H1 (cell line): ENCODE measurements at regions not wholly inside any gene's neighbourhood (a gene's known extent, or its start where the extent isn't known, plus 50 kb on each side); places are given as distances from the start of the nearest gene placed in this dataset.

Experiments used
- CTCF ChIA-PET: fragments of 300-600 bp; sonication (Branson Sonifier 250); formaldehyde crosslinking; loops from one replicate; lab custom pipeline; 2021; ENCODE audit not compliant: partially characterized antibody; lab: Charles Lee
- POLR2A ChIA-PET: fragments of 300-600 bp; sonication (Branson Sonifier 250); formaldehyde crosslinking; loops from one replicate; lab custom pipeline; 2021; ENCODE audit warnings: inconsistent platforms; ENCODE audit not compliant: partially characterized antibody; lab: Charles Lee
- DNase-seq, 2 experiments: peaks; one replicate each; pipeline versions ENCODE4 v3.0.0 to v3.0.0-alpha.2; 2010 to 2022; ENCODE audit warnings: low spot score in 2 of 2, low read depth in 1 of 2, mixed read lengths in 1 of 2
- FAIRE-seq: peaks from 2 replicates; lab custom pipeline; 2011; peaks lifted over from hg19 to GRCh38; lab: Jason Lieb, UNC
- H2AFZ ChIP-seq: 2 replicates; pipeline ENCODE4 v1.8.1; 2012; ENCODE audit warnings: low read length, inconsistent platforms
- H2AK5ac ChIP-seq: 2 replicates; pipeline ENCODE4 v1.6.1; 2013; ENCODE audit warnings: low read depth, low read length
- H2BK120ac ChIP-seq: replicated peaks from 2 replicates; pipeline ENCODE3; 2013; ENCODE audit warnings: low read depth, low read length, inconsistent platforms
- H2BK12ac ChIP-seq: 2 replicates; pipeline ENCODE4 v1.6.1; 2013; ENCODE audit warnings: low read depth, low read length
- H2BK15ac ChIP-seq: 2 replicates; pipeline ENCODE4 v1.6.1; 2013; ENCODE audit warnings: low read length
- H2BK20ac ChIP-seq: 2 replicates; pipeline ENCODE4 v1.6.1; 2013; ENCODE audit warnings: low read length
- H2BK5ac ChIP-seq: 2 replicates; pipeline ENCODE4 v1.6.1; 2013; ENCODE audit warnings: low read depth, low read length
- H3K14ac ChIP-seq: 2 replicates; pipeline ENCODE4 v1.6.1; 2013; ENCODE audit warnings: inconsistent platforms; ENCODE audit not compliant: insufficient read length
- H3K18ac ChIP-seq: 2 replicates; pipeline ENCODE4 v1.6.1; 2013; ENCODE audit warnings: low read length; ENCODE audit errors: extremely low read depth
- H3K23ac ChIP-seq: 2 replicates; pipeline ENCODE4 v1.6.1; 2013; ENCODE audit warnings: inconsistent platforms; ENCODE audit not compliant: insufficient read length
- H3K23me2 ChIP-seq: 2 replicates; pipeline ENCODE4 v1.6.1; 2013; ENCODE audit warnings: low read depth, low read length
- H3K27ac ChIP-seq: 2 replicates; pipeline ENCODE4 v1.6.1; 2011; ENCODE audit warnings: low read depth, low read length, inconsistent platforms
- H3K27me3 ChIP-seq, 4 experiments: replicated peaks in 1 of 4; 1 replicate in 1 of 4; 2 replicates in 3 of 4; pipeline versions ENCODE4 v1.6.1 to v1.8.1; 2011 to 2013; ENCODE audit warnings: low read length in 3 of 4, mild to moderate bottlenecking in 3 of 4, inconsistent platforms in 2 of 4, mixed read lengths in 2 of 4, moderate library complexity in 1 of 4; ENCODE audit not compliant: control insufficient read depth in 3 of 4, insufficient read depth in 3 of 4; ENCODE audit errors: extremely low read depth in 1 of 4
- H3K36me3 ChIP-seq, 4 experiments: 2 replicates each; pipeline versions ENCODE4 v1.6.1 to v1.8.1; 2011 to 2013; ENCODE audit warnings: mild to moderate bottlenecking in 4 of 4, low read length in 3 of 4, moderate library complexity in 2 of 4, control low read depth in 1 of 4, inconsistent platforms in 1 of 4; ENCODE audit not compliant: insufficient read depth in 4 of 4, control insufficient read depth in 2 of 4
- H3K4ac ChIP-seq: replicated peaks from 2 replicates; pipeline ENCODE3; 2013; ENCODE audit warnings: low read length, low read depth, mixed read lengths, inconsistent platforms; ENCODE audit not compliant: insufficient read length
- H3K4me1 ChIP-seq, 4 experiments: replicated peaks in 1 of 4; 1 replicate in 1 of 4; 2 replicates in 3 of 4; pipeline versions ENCODE4 v1.6.1 to v1.8.1; 2011 to 2013; ENCODE audit warnings: low read length in 3 of 4, inconsistent platforms in 2 of 4, mixed read lengths in 1 of 4; ENCODE audit not compliant: insufficient read depth in 4 of 4, control insufficient read depth in 3 of 4
- H3K4me2 ChIP-seq, 2 experiments: 2 replicates each; pipeline versions ENCODE4 v1.6.1 to v1.8.1; 2011 to 2013; ENCODE audit warnings: low read depth in 2 of 2, low read length in 2 of 2, control low read depth in 1 of 2, inconsistent platforms in 1 of 2, mild to moderate bottlenecking in 1 of 2; ENCODE audit not compliant: insufficient read depth in 1 of 2
- H3K4me3 ChIP-seq, 4 experiments: fragments of 200-600, 300-600 bp in 1 of 4; sonication (generic), shearing (Covaris generic), sonication (Bioruptor Twin) in 1 of 4; 2 replicates each; pipeline versions ENCODE4 v1.5.1 to v1.8.1; 2011 to 2016; ENCODE audit warnings: low read length in 4 of 4, low read depth in 3 of 4, control low read depth in 2 of 4, inconsistent platforms in 2 of 4, mild to moderate bottlenecking in 2 of 4, mixed read lengths in 1 of 4, moderate library complexity in 1 of 4; ENCODE audit not compliant: insufficient read depth in 2 of 4; ENCODE audit errors: extremely low read depth in 1 of 4
- H3K56ac ChIP-seq: replicated peaks from 2 replicates; pipeline ENCODE3; 2013; ENCODE audit warnings: low read depth, mild to moderate bottlenecking, mixed read lengths, low read length, inconsistent platforms; ENCODE audit not compliant: insufficient read length
- H3K79me1 ChIP-seq: 2 replicates; pipeline ENCODE4 v1.6.1; 2013; ENCODE audit warnings: low read depth, low read length, control low read depth
- H3K79me2 ChIP-seq, 2 experiments: 2 replicates each; pipeline versions ENCODE4 v1.6.1 to v1.8.1; 2012 to 2013; ENCODE audit warnings: low read length in 2 of 2, mild to moderate bottlenecking in 2 of 2, inconsistent platforms in 1 of 2; ENCODE audit not compliant: insufficient read depth in 2 of 2, control insufficient read depth in 1 of 2
- H3K9ac ChIP-seq, 4 experiments: replicated peaks in 1 of 4; 1 replicate in 1 of 4; 2 replicates in 3 of 4; pipeline versions ENCODE4 v1.6.1 to v1.8.1; 2011 to 2013; ENCODE audit warnings: low read depth in 3 of 4, low read length in 3 of 4, control low read depth in 2 of 4, mild to moderate bottlenecking in 2 of 4, moderate library complexity in 2 of 4, inconsistent platforms in 1 of 4; ENCODE audit errors: extremely low read depth in 1 of 4
- H3K9me3 ChIP-seq, 2 experiments: 2 replicates each; pipeline versions ENCODE4 v1.6.1 to v1.8.1; 2012 to 2013; ENCODE audit warnings: mild to moderate bottlenecking in 2 of 2, moderate library complexity in 2 of 2, control low read depth in 1 of 2, inconsistent platforms in 1 of 2, low read depth in 1 of 2, low read length in 1 of 2, mixed read lengths in 1 of 2; ENCODE audit not compliant: insufficient read depth in 2 of 2
- H4K20me1 ChIP-seq, 2 experiments: replicated peaks in 1 of 2; 2 replicates each; pipeline versions ENCODE3 to v1.8.1; 2011 to 2013; ENCODE audit warnings: inconsistent platforms in 2 of 2, low read length in 2 of 2, mild to moderate bottlenecking in 1 of 2; ENCODE audit not compliant: insufficient read depth in 2 of 2, control insufficient read depth in 1 of 2
- H4K5ac ChIP-seq: 2 replicates; pipeline ENCODE4 v1.6.1; 2013; ENCODE audit warnings: low read length, low read depth, mixed read lengths, inconsistent platforms; ENCODE audit not compliant: insufficient read length
- H4K8ac ChIP-seq: 2 replicates; pipeline ENCODE4 v1.8.0; 2013; ENCODE audit warnings: mild to moderate bottlenecking, moderate library complexity, low read length, inconsistent platforms; ENCODE audit not compliant: insufficient read depth; ENCODE audit errors: extremely low read depth
- H4K91ac ChIP-seq: replicated peaks from 2 replicates; pipeline ENCODE3; 2013; ENCODE audit warnings: low read length, mixed read lengths, inconsistent platforms; ENCODE audit not compliant: insufficient read length
- BCL11A ChIP-seq, 2 experiments: IDR thresholded peaks; one replicate each; pipeline ENCODE4 v1.6.1; 2011; ENCODE audit warnings: low read depth in 2 of 2, low read length in 2 of 2, mild to moderate bottlenecking in 2 of 2
- CBX8 ChIP-seq: fragments of 300-800, 300-1000 bp; sonication (generic); IDR thresholded peaks from 2 replicates; pipeline ENCODE4 v1.7.1; 2016; ENCODE audit warnings: low read depth, low read length, borderline replicate concordance
- EZH2 ChIP-seq: fragments of 200-600 bp; sonication (generic); IDR thresholded peaks from 2 replicates; pipeline ENCODE4 v1.7.1; 2012; ENCODE audit warnings: low read depth, mild to moderate bottlenecking, moderate library complexity, low read length, inconsistent platforms; ENCODE audit not compliant: severe bottlenecking
- GABPA ChIP-seq: IDR thresholded peaks from 2 replicates; pipeline ENCODE4 v1.6.1; 2011; ENCODE audit warnings: mild to moderate bottlenecking, low read length, moderate library complexity, borderline replicate concordance; ENCODE audit not compliant: insufficient read depth
- HDAC2 ChIP-seq, 2 experiments: fragments of 300-600 bp in 1 of 2; sonication (generic) in 1 of 2; IDR thresholded peaks; 2 replicates each; pipeline ENCODE4 v1.6.1; 2011 to 2012; ENCODE audit warnings: low read depth in 2 of 2, low read length in 2 of 2, mild to moderate bottlenecking in 2 of 2, moderate library complexity in 2 of 2, borderline replicate concordance in 1 of 2, inconsistent platforms in 1 of 2
- HDAC6 ChIP-seq: IDR thresholded peaks from one replicate; pipeline ENCODE4 v1.7.1; 2012; ENCODE audit warnings: low read depth, mild to moderate bottlenecking, inconsistent platforms, low read length, moderate library complexity
- NRF1 ChIP-seq: IDR thresholded peaks from 2 replicates; pipeline ENCODE4 v1.6.1; 2011; ENCODE audit warnings: mild to moderate bottlenecking, low read depth, low read length, improper control_type of control experiment
- RXRA ChIP-seq: IDR thresholded peaks from 2 replicates; pipeline ENCODE4 v1.6.1; 2011; ENCODE audit warnings: low read depth, mild to moderate bottlenecking, low read length, moderate library complexity; ENCODE audit not compliant: insufficient read depth
- SAP30 ChIP-seq: fragments of 300-600 bp; sonication (generic); IDR thresholded peaks from 2 replicates; pipeline ENCODE4 v1.7.1; 2012; ENCODE audit warnings: low read length, moderate library complexity, mild to moderate bottlenecking, inconsistent platforms; ENCODE audit not compliant: insufficient read depth, insufficient replicate concordance
- SIRT6 ChIP-seq: IDR thresholded peaks from one replicate; pipeline ENCODE4 v1.7.1; 2012; ENCODE audit warnings: low read length, inconsistent platforms
- SUZ12 ChIP-seq: fragments of 200-600 bp; sonication (generic); IDR thresholded peaks from 2 replicates; pipeline ENCODE4 v1.6.1; 2012; ENCODE audit warnings: mild to moderate bottlenecking, inconsistent platforms, low read length, moderate library complexity, mixed read lengths
- TAF1 ChIP-seq: IDR thresholded peaks from 2 replicates; pipeline ENCODE4 v1.6.1; 2011; ENCODE audit warnings: mild to moderate bottlenecking, low read depth, low read length
- TAF7 ChIP-seq: optimal IDR thresholded peaks from 2 replicates; pipeline ENCODE3; 2011; ENCODE audit warnings: low read depth, mild to moderate bottlenecking, inconsistent platforms, low read length, moderate library complexity, borderline replicate concordance
- TBP ChIP-seq: IDR thresholded peaks from 2 replicates; pipeline ENCODE4 v1.6.1; 2011; ENCODE audit warnings: low read depth, low read length, improper control_type of control experiment
- TEAD4 ChIP-seq: IDR thresholded peaks from 2 replicates; pipeline ENCODE4 v1.6.1; 2012; ENCODE audit warnings: low read depth, low read length, inconsistent platforms, mixed read lengths
- whole genome bisulfite sequencing, 2 experiments: shearing (Covaris generic) in 1 of 2; methylation state at CpG; one replicate each; pipeline versions ENCODE4 v1.1.6 to v1.1.7; 2013 to 2015; ENCODE audit warnings: low lambda C conversion rate in 2 of 2, mixed read lengths in 2 of 2, inconsistent platforms in 1 of 2, low coverage in 1 of 2, missing lambda C conversion rate in 1 of 2; ENCODE audit not compliant: insufficient replicate concordance in 2 of 2, insufficient coverage in 1 of 2, insufficient read length in 1 of 2; ENCODE audit errors: extremely low coverage in 1 of 2, missing lambda C conversion rate in 1 of 2; 5-methylcytosine and 5-hydroxymethylcytosine counted together

GRCh38 chr1:164256456-164256855 is 302.5 kb upstream of the PBX1 start:
- Histone ChIP-seq H4K20me1 (no peaks in the 10 kb centered on the region), H3K56ac (no peak overlapping the region), H2BK120ac (no peak overlapping the region), H3K23ac (no peak overlapping the region), H3K4me1 (no peaks in the 10 kb centered on the region), H2AK5ac (no peak overlapping the region), H4K5ac (no peak overlapping the region), H3K79me2 (no peaks in the 10 kb centered on the region), H3K4ac (no peak overlapping the region), H3K79me1 (no peaks in the 10 kb centered on the region), H3K36me3 (no peaks in the 10 kb centered on the region), H2BK12ac (no peak overlapping the region), H3K14ac (no peak overlapping the region), H3K27me3 (no peaks in the 10 kb centered on the region), H2BK15ac (no peak overlapping the region), H4K8ac (no peak overlapping the region), H3K23me2 (no peaks in the 10 kb centered on the region), H3K18ac (no peak overlapping the region), H2BK20ac (no peak overlapping the region), H4K91ac (no peak overlapping the region), H3K27ac (no peak overlapping the region), H2BK5ac (no peak overlapping the region), H3K9me3 (peaks cover 6 to 10% of the 10 kb centered on the region in 2 experiments; a peak in 3 of 4 replicates), H3K4me3 (no peak overlapping the region), H3K4me2 (no peak overlapping the region), H2AFZ (no peak overlapping the region), H3K9ac (no peak overlapping the region)
- no peak for TF ChIP-seq CBX8
- no peak for TF ChIP-seq RXRA
- TF ChIP-seq TAF1, result no peak
- TF ChIP-seq EZH2, result no peak
- TF ChIP-seq SIRT6, result no peak
- no peak for TF ChIP-seq NRF1
- TF ChIP-seq GABPA, result no peak
- TF ChIP-seq BCL11A (IDR thresholded peaks at IDR 0.05; ENCODE audit: low read depth in 2 of 2, low read length in 2 of 2), result no peak
- TF ChIP-seq TBP, result no peak
- no peak for TF ChIP-seq TEAD4
- TF ChIP-seq SAP30, result no peak
- TF ChIP-seq SUZ12, result no peak
- TF ChIP-seq TAF7, result no peak
- no peak for TF ChIP-seq HDAC2 (IDR thresholded peaks at IDR 0.05; ENCODE audit: borderline replicate concordance in 1 of 2, low read depth in 2 of 2, low read length in 2 of 2)
- TF ChIP-seq HDAC6, result no peak
- no peak for FAIRE-seq
- CTCF ChIA-PET, result interaction anchor here (1.9 kb wide), 1 partner anchor 16 kb away, joined by 6 read pairs; no protein-coding TSS in a partner anchor
- DNase-seq, result no peak
- POLR2A ChIA-PET, result no interaction called here
- WGBS, 2 experiments, result 84% methylated on average over 3 of the region's 3 CpGs; no CpG with 5 or more reads in 1 of the 2 experiments
